Tibial nerve (tissue), 3 donors: ENCODE measurements at regions not wholly inside any gene's neighbourhood (a gene's known extent, or its start where the extent isn't known, plus 50 kb on each side); places are given as distances from the start of the nearest gene placed in this dataset.

Experiments used
- POLR2A ChIP-seq, 2 donors: fragments of 450-650 bp; IDR thresholded peaks; one replicate each; pipeline ENCODE4 v1.6.1; 2017; ENCODE audit warnings: antibody characterized with exemption in 2 of 2, mild to moderate bottlenecking in 2 of 2, moderate library complexity in 2 of 2
- TF ChIP-seq, protein P1 (sequence below), 5 experiments: fragments of 200-600 bp in 3 of 5; fragments of 450-650 bp in 2 of 5; sonication (generic) in 3 of 5; IDR thresholded peaks; one replicate each; pipeline ENCODE4 v1.5.1; 2016 to 2019; ENCODE audit warnings: antibody characterized with exemption in 5 of 5, mild to moderate bottlenecking in 3 of 5, moderate library complexity in 2 of 5

- TF ChIP-seq, protein P1, sequence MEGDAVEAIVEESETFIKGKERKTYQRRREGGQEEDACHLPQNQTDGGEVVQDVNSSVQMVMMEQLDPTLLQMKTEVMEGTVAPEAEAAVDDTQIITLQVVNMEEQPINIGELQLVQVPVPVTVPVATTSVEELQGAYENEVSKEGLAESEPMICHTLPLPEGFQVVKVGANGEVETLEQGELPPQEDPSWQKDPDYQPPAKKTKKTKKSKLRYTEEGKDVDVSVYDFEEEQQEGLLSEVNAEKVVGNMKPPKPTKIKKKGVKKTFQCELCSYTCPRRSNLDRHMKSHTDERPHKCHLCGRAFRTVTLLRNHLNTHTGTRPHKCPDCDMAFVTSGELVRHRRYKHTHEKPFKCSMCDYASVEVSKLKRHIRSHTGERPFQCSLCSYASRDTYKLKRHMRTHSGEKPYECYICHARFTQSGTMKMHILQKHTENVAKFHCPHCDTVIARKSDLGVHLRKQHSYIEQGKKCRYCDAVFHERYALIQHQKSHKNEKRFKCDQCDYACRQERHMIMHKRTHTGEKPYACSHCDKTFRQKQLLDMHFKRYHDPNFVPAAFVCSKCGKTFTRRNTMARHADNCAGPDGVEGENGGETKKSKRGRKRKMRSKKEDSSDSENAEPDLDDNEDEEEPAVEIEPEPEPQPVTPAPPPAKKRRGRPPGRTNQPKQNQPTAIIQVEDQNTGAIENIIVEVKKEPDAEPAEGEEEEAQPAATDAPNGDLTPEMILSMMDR (IDR thresholded peaks at IDR 0.05) = no peak
- no peak for TF ChIP-seq POLR2A (IDR thresholded peaks at IDR 0.05)
Measured at GRCh38 chr9:73872701-73873100, 624.4 kb upstream of the RORB start.
